ENCODE measurements at regions not wholly inside any gene's neighbourhood (a gene's known extent, or its start where the extent isn't known, plus 50 kb on each side); places are given as distances from the start of the nearest gene placed in this dataset.

- Mint-ChIP-seq H3K9me3 (ENCODE audit: unreplicated experiment) (no peaks in the 10 kb centered on the region), H3K4me3 (ENCODE audit: unreplicated experiment) (no peak overlapping the region), H3K4me1 (ENCODE audit: insufficient read depth, unreplicated experiment) (peaks cover 14% of the 10 kb centered on the region), H3K36me3 (ENCODE audit: insufficient read depth, unreplicated experiment) (no peaks in the 10 kb centered on the region), H3K27ac (ENCODE audit: low read depth, unreplicated experiment) (peak overlapping the region; percentile 12), H3K27me3 (ENCODE audit: insufficient read depth, unreplicated experiment) (no peaks in the 10 kb centered on the region)
- POLR2A ChIA-PET = interaction anchor here (0.7 kb wide), 1 partner anchor 1474 kb away, joined by 3 read pairs; no protein-coding TSS in a partner anchor
- no peak for TF ChIP-seq CTCF (IDR thresholded peaks at IDR 0.05; ENCODE audit: unreplicated experiment)
- DNase-seq (ENCODE audit: unreplicated experiment) = no peak
- CTCF ChIA-PET = interaction anchor here (0.6 to 0.8 kb wide), 3 partner anchors 35 to 558 kb away, joined by 3 to 5 read pairs (median 5); no protein-coding TSS in a partner anchor
- no TSS peak for BruUV-seq (replicated peaks)
- intact Hi-C loops (cut with micrococcal nuclease) = loop anchor here (10.0 kb wide), 1 partner anchor 1022 kb away; the partner anchor contains the start of gene TMTC4
Measured at GRCh38 chr13:99652901-99653300, 151.6 kb downstream of the TM9SF2 start.

- no peaks in the 10 kb centered on the region for H3K27me3 Mint-ChIP-seq (ENCODE audit: insufficient read depth, unreplicated experiment)
- POLR2A ChIA-PET = interaction anchor here (0.7 kb wide), 1 partner anchor 1474 kb away, joined by 3 read pairs; no protein-coding TSS in a partner anchor
- intact Hi-C loops (cut with micrococcal nuclease) = loop anchor here (10.0 kb wide), 1 partner anchor 1023 kb away; the partner anchor contains the start of gene TMTC4
- DNase-seq (ENCODE audit: unreplicated experiment) = no peak
- no peak overlapping the region for H3K4me3 Mint-ChIP-seq (ENCODE audit: unreplicated experiment)
- no peaks in the 10 kb centered on the region for H3K36me3 Mint-ChIP-seq (ENCODE audit: insufficient read depth, unreplicated experiment)
- no peaks in the 10 kb centered on the region for H3K9me3 Mint-ChIP-seq (ENCODE audit: unreplicated experiment)
- H3K4me1 Mint-ChIP-seq (ENCODE audit: insufficient read depth, unreplicated experiment) = peaks cover 14% of the 10 kb centered on the region
- no TSS peak for BruUV-seq (replicated peaks)
- no peak overlapping the region for H3K27ac Mint-ChIP-seq (ENCODE audit: low read depth, unreplicated experiment)
- TF ChIP-seq CTCF (IDR thresholded peaks at IDR 0.05; ENCODE audit: unreplicated experiment) = no peak
- CTCF ChIA-PET = interaction anchor here (0.6 kb wide), 1 partner anchor 40 kb away, joined by 3 read pairs; no protein-coding TSS in a partner anchor
Measured at GRCh38 chr13:99652141-99652540, 150.9 kb downstream of the TM9SF2 start.

- BruUV-seq (replicated peaks) = no TSS peak
- no peak overlapping the region for H3K27ac Mint-ChIP-seq (ENCODE audit: low read depth, unreplicated experiment)
- DNase-seq (ENCODE audit: unreplicated experiment) = no peak
- TF ChIP-seq CTCF (IDR thresholded peaks at IDR 0.05; ENCODE audit: unreplicated experiment) = no peak
- ChIA-PET POLR2A (no interaction called here), CTCF (interaction anchor here (0.6 to 1.3 kb wide), 3 partner anchors 33 to 790 kb away, joined by 3 to 4 read pairs (median 4); no protein-coding TSS in a partner anchor)
- no peaks in the 10 kb centered on the region for H3K27me3 Mint-ChIP-seq (ENCODE audit: insufficient read depth, unreplicated experiment)
- H3K4me1 Mint-ChIP-seq (ENCODE audit: insufficient read depth, unreplicated experiment) = peaks cover 9% of the 10 kb centered on the region
- intact Hi-C loops (cut with micrococcal nuclease) = loop anchor here (10.0 kb wide), 1 partner anchor 1024 kb away; the partner anchor contains the start of gene TMTC4
- H3K9me3 Mint-ChIP-seq (ENCODE audit: unreplicated experiment) = no peaks in the 10 kb centered on the region
- no peaks in the 10 kb centered on the region for H3K36me3 Mint-ChIP-seq (ENCODE audit: insufficient read depth, unreplicated experiment)
- H3K4me3 Mint-ChIP-seq (ENCODE audit: unreplicated experiment) = no peak overlapping the region
Measured at GRCh38 chr13:99651016-99651415, 149.7 kb downstream of the TM9SF2 start.

- no peak for DNase-seq (ENCODE audit: unreplicated experiment)
- TF ChIP-seq CTCF (IDR thresholded peaks at IDR 0.05; ENCODE audit: unreplicated experiment) = no peak
- Mint-ChIP-seq H3K27ac (ENCODE audit: low read depth, unreplicated experiment) (no peak overlapping the region), H3K36me3 (ENCODE audit: insufficient read depth, unreplicated experiment) (no peaks in the 10 kb centered on the region), H3K27me3 (ENCODE audit: insufficient read depth, unreplicated experiment) (no peaks in the 10 kb centered on the region), H3K4me1 (ENCODE audit: insufficient read depth, unreplicated experiment) (peaks cover 3% of the 10 kb centered on the region), H3K9me3 (ENCODE audit: unreplicated experiment) (no peaks in the 10 kb centered on the region), H3K4me3 (ENCODE audit: unreplicated experiment) (no peak overlapping the region)
- ChIA-PET CTCF (interaction anchor here (0.6 to 1.3 kb wide), 3 partner anchors 12 to 197 kb away, joined by 3 to 4 read pairs (median 4); no protein-coding TSS in a partner anchor), POLR2A (no interaction called here)
- BruUV-seq (replicated peaks) = no TSS peak
- intact Hi-C loops (cut with micrococcal nuclease) = loop anchor here (10.0 kb wide), 1 partner anchor 1024 kb away; the partner anchor contains the start of gene TMTC4
Measured at GRCh38 chr13:99650410-99650809, 149.1 kb downstream of the TM9SF2 start.

All from MCF 10A (cell line).